Stimulated activated CD4-positive, alpha-beta T cell treated with anti-CD3 and anti-CD28 coated beads, Interleukin-1b, Interleukin-23, amount 100 ng/mL, for 4 hours (primary cell): ENCODE measurements at regions not wholly inside any gene's neighbourhood (a gene's known extent, or its start where the extent isn't known, plus 50 kb on each side); places are given as distances from the start of the nearest gene placed in this dataset.
A peak's percentile ranks its signal among the peaks of the same experiment; 100 is the strongest.
"Not testable (repeated sequence)": the region's sequence is repeated elsewhere in the genome, so short reads cannot be mapped to it uniquely, and the experiment has no call there.

Experiments
- DNase-seq, 2 donors: peaks; one replicate each; pipeline ENCODE4 v3.0.0-alpha.2; 2020; ENCODE audit warnings: low read depth in 2 of 2

DNA sequence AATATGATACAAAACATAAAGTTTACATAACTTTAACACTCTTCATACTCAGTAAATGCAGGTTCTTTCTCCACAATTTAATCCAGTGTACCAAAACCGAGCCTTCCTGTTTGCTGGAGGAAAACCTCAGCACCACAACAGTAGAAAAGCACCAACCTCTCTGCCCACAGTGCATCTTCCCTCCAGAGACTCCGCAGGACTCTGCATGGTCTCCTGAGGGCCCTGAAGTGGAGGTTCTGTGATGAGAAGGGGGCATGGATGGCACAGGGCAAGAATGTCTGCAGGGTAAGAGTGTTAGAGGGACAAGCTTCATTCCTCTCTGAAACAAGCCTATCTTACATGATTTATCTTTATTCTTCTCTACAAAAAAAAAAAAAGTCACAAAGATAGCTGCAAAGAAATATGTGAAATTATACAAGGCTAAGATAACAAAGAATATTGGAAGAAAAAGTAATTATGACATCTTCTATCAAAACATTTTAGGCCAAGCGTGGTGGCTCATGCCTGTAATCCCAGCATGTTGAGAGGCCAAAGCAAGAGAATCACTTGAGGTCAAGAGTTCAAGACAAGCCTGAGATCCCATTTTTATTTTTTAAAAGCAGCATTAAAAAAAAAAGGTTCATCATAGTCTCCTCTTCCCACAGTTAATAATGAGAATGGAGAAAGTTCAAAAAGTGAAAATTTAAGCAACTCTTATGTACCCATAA lies 102.0 kb downstream of the VPREB1 start:
- no peak for DNase-seq

DNA sequence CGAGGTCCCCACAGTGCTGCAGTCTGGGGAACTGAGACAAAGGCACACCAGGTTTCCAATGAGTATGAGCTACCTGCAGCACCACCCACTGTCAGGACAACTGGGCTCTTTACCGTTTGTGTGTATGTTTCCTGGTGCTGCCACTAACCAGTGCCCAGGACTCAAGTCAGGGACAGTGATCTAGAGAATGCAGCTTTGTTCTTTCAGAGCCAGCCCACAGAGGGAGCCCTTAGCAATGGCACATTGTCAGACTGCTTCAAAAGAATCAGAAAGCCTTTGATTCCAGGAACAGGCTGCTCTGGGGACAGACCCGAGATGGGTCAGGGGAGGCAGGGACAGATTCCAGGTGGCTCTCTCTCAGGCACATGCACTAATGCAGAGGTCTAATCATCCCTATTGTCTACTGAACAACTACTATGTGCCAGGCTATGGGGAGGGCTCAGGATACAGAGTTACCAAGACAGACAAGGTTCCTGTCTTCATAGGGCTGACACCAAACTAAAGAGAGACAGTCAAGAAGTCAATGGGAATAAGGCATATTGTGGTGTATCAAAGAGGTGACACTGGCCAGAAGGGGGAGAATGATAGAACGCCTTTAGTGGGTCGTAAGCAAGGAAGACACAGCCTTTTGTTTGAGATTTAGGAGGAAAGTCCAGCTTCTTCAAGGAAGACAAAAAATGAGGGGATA lies 103.7 kb downstream of the VPREB1 start:
- DNase-seq: no peak

DNA sequence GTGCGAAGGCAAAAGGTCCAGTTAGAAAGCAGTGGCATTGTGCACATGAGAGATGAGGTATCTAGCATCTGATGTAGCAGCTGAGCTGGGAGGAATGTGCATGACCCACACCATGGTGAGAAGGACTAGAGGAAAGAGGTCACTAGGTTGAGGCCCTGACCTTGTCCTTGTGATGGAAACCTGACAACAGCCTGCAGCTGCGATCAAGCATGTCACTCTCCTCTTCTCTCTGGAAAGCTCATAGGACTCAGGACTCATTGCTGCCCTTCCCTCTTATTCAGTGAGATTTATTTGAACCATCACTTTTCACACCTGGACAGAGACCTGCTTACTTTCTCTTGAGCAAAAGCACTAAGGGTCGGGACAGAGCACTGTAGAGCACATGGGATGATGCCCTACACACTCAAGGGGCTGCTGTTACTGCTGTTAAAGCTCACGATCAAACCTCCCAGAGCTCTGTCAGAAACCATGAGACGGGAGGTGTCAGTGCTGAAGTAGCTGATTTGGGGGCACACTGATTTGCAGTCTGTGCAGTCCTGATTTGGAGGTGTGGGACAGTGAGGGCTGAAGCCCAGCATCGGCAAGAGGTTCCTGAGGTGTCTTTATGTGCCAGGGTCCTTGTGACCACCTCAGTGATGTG lies 104.3 kb downstream of the VPREB1 start:
- DNase-seq: no peak

DNA sequence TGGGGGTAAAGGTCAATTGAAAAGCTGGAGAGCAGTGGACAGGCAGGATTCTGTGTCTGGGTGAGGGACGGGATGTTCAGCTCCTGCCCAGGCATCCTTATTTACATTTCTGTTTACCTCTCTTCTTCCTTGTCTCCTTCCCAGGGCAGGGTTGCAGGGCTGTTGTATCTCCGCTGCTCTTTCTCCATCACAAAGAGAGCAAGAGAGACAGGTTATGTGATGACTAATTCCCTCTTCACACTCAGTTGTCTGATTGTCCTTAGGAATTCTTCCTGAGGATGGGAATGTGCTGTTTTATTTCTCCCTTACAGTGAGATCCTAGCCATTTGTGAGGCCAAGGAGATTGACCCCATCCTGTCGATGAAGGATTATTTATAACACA lies 104.9 kb downstream of the VPREB1 start:
- DNase-seq: no peak

DNA sequence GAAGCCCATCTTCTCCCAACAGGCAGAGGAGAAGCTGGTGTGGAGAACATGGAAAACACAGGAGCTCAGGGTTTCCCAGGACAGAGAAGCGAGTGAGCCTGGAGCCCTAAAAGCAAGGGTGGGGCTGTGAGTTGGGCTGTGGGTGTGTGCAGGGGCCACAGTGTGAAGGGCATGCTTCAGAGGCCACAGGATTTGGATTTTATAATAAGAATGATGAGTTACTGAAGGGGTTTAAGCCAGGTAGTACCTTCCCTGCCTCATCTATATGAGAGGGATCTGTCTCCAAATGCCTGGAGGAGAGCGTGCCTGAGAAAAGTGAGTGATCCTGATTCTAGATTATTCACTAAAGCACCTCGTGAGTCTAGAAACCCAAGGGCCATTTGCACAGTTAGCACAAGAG lies 106.8 kb downstream of the VPREB1 start:
- DNase-seq: no peak

DNA sequence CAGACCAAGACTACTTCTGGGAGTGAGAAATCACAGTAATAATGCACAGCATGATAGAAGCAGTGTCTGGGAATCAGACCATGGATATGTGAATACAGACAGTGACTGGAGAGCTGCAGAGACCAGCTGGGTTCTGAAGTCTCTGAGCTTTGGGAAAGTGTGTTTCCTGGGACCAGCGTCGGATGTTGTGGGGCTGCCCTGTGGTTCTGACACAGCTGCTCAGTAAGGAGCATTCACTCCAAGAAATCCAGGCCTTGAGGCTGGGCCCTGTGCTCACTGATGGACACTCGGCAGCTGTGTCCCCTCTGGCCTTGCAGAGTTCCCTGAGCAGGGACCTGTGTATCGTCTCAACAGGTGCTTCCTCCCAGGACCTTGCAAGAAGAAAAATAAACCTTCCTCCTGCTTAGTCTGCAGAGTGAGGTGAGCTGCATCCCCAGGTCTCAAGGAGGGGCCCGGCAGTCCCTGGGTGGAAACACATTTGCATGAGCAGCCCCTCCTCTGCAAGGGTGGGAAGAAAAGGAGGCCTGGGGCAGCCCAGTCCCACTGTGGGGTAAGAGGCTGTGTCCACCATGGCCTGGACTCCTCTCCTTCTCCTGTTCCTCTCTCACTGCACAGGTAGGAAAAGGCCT lies 107.9 kb downstream of the VPREB1 start:
- no peak for DNase-seq

DNA sequence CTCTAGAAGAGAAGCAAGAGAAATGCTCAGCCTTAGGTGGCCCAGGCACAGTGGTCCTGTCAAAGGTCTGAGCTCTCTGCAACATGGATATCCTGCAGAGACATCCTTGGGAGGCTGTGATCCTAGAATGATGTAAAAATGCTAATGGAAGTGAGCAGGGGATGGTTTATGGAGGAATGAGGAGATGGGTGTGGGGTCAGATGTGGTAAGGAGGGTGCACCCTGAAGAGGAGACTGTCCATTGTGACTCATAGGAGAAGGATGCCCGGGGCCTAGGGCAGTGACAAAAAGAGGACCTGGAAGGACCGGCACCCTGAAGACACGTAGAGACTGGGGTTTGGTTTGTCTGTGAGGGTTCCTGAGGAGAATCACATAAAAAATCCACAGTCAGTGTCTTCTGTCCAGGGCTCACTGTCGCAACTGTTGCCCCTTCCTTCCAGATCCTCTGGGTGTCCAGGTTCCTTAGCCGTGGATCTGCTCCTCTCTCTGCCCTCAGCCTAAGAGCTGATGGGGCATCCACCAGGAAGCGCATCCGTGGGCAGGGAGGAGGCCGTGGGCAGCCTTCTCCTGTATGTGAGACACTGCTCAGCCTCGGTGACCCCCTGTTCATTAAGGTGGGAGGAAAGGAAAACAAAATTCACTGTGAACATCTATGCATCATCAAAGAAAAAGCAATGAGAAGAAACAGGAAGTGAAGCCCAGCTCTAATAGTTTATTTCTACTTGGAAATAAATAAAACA lies 110.7 kb downstream of the VPREB1 start:
- no peak for DNase-seq

DNA sequence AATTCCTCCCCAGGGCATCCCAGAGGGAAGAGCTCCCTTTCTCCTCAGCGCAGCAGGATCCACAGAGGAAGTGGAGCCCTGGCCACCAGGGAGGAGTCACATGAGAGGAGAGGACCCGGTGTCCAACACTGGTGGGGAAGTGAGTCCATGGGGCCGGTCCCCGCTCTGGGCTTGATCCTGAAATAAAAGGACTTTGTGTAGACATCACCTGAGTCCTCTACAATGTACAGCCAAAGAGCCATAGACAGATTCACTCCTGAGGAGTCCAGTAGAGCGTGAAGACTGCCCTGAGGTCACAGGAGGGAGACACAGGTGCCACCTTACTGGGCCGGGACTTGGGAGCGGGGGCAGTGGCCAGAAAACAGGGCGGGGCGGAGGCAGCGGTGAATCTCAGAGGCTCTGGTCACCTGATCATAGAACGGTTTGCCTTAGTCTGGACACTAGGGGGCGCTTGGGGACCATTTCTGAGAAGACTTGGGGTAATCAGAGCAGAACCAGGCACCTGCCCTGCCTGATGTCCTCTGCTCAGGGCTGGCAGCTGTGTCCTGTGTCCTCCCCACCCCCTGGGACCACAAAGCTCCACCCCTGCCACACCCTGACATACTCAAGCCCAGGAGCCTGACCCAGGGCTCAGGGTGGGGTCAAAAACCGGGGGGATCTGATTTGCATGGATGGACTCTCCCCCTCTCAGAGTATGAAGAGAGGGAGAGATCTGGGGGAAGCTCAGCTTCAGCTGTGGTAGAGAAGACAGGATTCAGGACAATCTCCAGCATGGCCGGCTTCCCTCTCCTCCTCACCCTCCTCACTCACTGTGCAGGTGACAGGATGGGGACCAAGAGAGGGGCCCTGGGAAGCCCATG lies 112.7 kb downstream of the VPREB1 start:
- peak; percentile 48 to 65 for DNase-seq

DNA sequence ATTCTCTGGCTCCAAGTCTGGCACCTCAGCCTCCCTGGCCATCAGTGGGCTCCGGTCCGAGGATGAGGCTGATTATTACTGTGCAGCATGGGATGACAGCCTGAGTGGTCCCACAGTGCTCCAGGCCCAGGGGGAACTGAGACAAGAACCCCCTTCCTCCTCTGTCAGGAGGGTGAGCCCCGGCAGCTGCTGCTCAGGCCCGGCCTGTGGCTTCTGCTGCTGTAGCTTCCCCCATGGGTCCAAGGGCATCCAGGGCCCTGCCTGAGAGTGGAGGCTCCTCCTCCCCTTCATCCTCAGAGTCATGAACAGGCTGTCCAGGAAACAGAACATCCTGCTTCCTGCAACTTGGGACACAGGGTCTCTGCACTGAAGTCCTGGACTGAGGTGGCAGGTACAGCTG lies 113.6 kb downstream of the VPREB1 start:
- DNase-seq: no peak

DNA sequence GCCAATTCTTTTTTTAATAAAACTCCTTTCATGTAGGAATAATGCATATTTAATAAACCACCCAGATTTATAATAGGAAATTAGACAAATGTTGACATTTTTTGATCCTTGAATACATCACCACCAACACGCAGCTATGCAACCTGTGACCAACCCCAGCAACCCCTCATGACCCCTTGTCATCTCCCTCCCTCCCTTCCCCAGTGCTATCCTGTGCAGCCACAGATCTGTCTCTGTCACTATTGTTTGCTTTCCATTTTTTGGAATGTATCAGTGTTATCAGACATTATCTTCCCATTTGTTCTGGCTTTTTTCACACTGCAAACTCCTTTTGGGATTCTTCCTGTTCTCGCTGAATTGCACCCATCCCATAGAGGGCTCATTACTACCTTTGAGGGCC lies 114.1 kb downstream of the VPREB1 start:
- DNase-seq: no peak

DNA sequence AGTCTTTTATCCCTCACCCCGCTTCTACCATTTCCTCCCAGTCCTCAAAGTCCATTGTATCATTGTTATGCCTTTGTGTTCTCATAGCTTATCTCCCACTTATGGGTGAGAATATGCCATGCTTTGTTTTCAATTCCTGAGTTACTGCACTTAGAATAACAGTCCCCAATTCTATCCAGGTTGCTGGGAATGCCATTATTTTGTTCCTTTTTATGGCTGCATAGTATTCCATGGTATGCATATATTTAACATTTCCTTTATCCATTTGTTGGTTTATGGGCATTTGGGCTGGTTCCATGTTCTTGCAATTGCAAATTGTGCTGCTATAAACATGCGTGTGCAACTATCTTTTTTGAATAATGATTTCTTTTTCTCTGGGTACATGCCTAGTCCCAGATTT lies 114.9 kb downstream of the VPREB1 start:
- DNase-seq: no peak

DNA sequence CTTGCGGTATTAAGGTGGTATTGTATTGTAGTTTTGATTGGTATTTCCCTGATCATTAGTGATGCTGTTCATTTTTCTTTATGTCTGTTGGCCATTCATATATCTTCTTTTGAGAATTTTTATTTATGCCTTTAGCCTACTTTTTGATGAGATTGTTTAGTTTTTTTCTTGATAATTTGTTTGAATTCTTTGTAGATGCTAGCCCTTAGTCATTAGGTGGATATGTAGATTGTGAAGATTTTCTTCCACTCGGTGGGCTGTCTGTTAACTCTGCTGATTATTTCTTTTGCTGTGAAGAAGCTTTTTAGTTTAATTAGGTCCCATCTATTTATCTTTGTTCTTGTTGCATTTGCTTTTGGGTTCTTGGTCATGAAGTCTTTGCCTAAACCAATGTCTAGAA lies 115.4 kb downstream of the VPREB1 start:
- no peak for DNase-seq

DNA sequence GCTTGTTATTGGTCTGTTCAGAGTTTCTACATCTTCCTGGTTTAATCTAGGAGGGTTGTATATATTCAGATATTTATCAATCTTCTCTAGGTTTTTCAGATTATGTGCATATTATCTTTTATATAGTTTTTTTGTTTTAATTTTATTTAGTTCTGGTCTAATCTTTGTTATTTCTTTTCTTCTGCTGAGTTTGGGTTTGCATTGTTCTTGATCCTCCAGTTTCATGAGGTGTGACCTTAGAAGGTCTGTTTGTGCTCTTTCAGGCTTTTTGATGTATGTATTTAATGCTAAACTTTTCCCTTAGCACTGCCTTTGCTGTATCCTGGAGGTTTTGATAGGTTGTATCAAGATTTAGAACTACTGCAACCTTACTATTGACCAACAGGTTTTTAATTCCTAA lies 117.7 kb downstream of the VPREB1 start:
- no peak for DNase-seq

DNA sequence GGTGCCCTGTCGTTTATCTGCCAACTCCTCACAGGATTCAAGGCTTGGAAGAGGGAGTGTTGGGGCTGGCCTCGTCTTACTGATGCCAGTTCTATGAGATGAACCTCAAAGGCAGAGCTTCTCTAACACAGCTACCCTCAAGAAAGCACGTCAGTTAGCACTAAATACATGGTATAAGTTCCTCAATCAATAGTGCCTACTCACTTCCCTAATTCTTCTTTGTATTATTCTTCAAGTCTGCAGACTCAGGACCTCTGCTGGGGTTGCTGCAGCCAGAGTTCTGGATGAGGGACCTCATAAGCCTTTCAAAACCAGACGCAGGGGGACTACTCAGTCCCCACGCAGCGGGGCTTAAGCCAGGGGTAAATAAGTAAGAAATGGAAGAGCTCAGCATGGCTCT lies 118.3 kb downstream of the VPREB1 start:
- no peak for DNase-seq

DNA sequence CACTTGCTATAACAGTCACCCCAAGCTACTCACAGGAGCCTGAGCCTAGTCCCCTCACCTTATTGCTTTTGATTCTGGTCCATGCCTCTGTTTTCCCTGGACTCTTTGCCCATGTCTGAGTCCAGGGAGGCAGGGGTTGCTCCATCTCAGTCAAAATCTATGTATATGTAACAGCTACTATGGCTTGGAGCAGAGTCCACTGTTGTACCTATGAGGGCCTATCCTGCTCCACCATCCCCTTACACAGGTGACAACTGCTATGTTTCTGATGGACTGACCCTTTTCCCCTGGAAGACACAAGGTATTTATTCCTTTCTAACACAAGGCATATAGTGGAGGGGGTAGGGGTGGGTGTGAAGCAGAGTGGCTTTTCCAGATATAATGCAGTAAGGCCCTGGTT lies 119.6 kb downstream of the VPREB1 start:
- DNase-seq: no peak

DNA sequence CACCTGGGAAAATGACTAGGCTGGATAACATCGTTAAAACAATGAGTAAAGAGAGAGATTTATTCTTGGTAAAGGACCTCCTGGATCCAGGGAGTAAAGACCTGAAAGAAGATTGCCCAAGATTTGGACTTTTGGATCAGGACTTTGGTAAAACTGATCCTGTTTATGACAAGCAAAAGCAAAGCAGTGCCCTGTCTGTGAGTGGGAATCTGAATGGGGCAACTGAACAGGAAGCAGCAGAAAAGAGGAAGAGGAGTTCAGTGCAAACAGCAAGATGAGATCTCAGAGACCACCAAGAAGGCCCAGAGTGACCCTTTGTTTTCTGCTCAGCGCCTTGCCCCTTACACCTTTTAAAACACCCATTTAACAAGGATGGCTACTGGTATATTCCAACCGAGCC lies 122.0 kb downstream of the VPREB1 start:
- DNase-seq: no peak

DNA sequence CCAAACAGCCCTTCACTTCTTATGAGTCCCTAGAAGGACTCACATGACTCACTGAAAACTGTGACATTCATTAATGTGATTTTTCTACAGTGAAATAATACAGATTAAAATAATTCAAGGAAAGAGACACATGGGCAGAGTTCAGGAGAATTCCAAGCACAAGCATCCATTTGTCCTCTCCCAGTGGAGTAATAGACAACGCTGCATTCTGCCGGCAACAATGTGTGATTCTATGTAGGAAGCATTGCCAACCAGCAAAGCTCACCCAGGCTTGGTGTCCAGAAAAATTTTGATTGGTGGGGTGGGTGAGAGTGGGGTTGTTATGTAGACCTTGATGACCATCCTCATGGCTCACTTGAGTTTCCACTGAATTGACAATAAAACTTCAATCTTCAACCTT lies 123.9 kb downstream of the VPREB1 start:
- no peak for DNase-seq

DNA sequence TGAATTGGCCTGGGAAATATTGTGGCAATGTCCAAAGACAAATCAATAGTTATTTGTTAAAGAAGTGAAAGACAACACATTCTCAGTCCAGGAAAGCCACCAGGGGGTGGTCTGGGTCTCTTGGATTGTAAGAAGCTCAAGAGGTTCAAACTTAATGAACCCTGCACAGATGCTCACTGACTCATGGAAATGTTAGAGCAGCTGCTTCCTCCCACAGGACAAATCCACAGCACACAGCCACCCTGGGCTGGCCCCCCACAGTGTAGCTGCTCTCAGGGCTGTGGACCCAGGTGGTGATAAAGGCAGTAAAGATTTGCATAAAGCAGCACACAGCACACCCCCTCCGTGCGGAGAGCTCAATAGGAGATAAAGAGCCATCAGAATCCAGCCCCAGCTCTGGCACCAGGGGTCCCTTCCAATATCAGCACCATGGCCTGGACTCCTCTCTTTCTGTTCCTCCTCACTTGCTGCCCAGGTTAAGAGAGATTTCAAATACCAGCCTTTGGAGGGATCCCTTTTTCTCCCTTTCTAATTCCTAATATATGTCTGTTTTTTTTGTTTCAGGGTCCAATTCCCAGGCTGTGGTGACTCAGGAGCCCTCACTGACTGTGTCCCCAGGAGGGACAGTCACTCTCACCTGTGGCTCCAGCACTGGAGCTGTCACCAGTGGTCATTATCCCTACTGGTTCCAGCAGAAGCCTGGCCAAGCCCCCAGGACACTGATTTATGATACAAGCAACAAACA lies 124.8 kb downstream of the VPREB1 start:
- not testable (repeated sequence) for DNase-seq

DNA sequence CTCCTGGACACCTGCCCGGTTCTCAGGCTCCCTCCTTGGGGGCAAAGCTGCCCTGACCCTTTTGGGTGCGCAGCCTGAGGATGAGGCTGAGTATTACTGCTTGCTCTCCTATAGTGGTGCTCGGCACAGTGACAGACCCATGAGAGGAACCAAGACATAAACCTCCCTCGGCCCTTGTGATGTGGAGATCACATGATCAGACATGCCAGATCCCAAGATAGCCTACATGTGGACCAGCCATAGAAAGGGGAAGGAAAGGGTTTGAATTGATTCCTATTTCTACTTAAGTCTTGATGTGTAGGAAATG lies 125.3 kb downstream of the VPREB1 start:
- no peak for DNase-seq

DNA sequence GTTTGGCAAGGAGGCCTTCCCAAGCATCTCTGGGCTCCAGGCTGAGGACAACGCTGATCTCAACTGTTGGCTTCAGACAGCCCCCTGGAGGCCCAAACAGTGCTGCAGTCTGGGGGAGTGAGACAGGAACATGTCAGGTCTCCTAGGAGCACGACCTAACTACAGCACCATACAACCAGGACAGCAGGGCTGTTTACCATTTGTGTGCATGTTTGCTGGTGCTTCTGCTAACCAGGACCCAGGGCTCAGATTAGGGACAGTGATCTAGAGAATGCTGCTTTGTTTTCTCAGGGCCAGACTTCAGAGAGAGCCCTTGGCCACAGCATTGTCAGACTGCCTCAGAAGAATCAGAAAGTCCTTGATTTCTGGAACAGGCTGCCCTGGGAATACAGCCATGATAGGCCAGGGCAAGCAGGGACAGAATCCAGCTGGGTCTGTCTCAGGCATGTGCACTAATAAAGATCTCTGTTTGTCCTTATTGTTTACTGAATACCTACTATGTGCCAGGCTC lies 126.5 kb downstream of the VPREB1 start:
- DNase-seq: no peak
